Kidney (tissue), 13 donors: ENCODE measurements at regions not wholly inside any gene's neighbourhood (a gene's known extent, or its start where the extent isn't known, plus 50 kb on each side); places are given as distances from the start of the nearest gene placed in this dataset.

Source experiments
- DNase-seq, 5 donors: peaks; one replicate each; pipeline ENCODE4 v3.0.0-alpha.2; 2013 to 2020
- FAIRE-seq: peaks from 2 replicates; lab custom pipeline; 2012; peaks lifted over from hg19 to GRCh38; lab: Jason Lieb, UNC
- H3K27ac ChIP-seq, 2 donors: one replicate each; pipeline ENCODE4 v1.7.0; 2013; ENCODE audit warnings: low read depth in 2 of 2, low read length in 2 of 2, inconsistent platforms in 1 of 2
- H3K27me3 ChIP-seq: one replicate; pipeline ENCODE4 v1.7.1; 2013; ENCODE audit warnings: low read length, inconsistent platforms; ENCODE audit not compliant: control insufficient read depth, insufficient read depth
- H3K36me3 ChIP-seq, 3 donors: one replicate each; pipeline versions ENCODE4 v1.7.0 to v1.7.1; 2013; ENCODE audit warnings: low read length in 3 of 3, control low read depth in 1 of 3, inconsistent platforms in 1 of 3; ENCODE audit not compliant: insufficient read depth in 3 of 3, control insufficient read depth in 2 of 3
- H3K4me1 ChIP-seq, 3 donors: one replicate each; pipeline versions ENCODE4 v1.7.0 to v1.7.1; 2013; ENCODE audit warnings: low read length in 3 of 3, inconsistent platforms in 1 of 3, low read depth in 1 of 3; ENCODE audit not compliant: control insufficient read depth in 2 of 3, insufficient read depth in 2 of 3
- H3K4me3 ChIP-seq, 3 donors: one replicate each; pipeline versions ENCODE4 v1.7.0 to v1.8.1; 2013; ENCODE audit warnings: low read length in 3 of 3, control low read depth in 1 of 3, inconsistent platforms in 1 of 3
- H3K9ac ChIP-seq, 3 donors: one replicate each; pipeline versions ENCODE4 v1.7.0 to v1.7.1; 2013; ENCODE audit warnings: low read length in 3 of 3, control low read depth in 1 of 3, inconsistent platforms in 1 of 3
- H3K9me3 ChIP-seq, 3 donors: one replicate each; pipeline versions ENCODE4 v1.7.0 to v1.7.1; 2013; ENCODE audit warnings: low read length in 3 of 3, control low read depth in 1 of 3, inconsistent platforms in 1 of 3; ENCODE audit not compliant: control insufficient read depth in 2 of 3, insufficient read depth in 1 of 3
- CTCF ChIP-seq: IDR thresholded peaks from 3 replicates; pipeline ENCODE4 v1.5.1; 2012; ENCODE audit warnings: mild to moderate bottlenecking, moderate library complexity, borderline replicate concordance; ENCODE audit not compliant: insufficient read depth; ENCODE audit errors: extremely low read depth
- intact Hi-C: fragments of 100-400 bp; cut with DNase I; formaldehyde crosslinking; loops from one replicate; pipeline ENCODE4 v1.11.1; 2022
- donor health status: control.
- donor health status: control.
- donor health status: control.
- donor health status: control.
- donor health status: control.
- donor health status: DM: yes; HTN: yes; CAD: no.
- donor health status: Normal renal cell carcinoma (clear cell type).

DNA sequence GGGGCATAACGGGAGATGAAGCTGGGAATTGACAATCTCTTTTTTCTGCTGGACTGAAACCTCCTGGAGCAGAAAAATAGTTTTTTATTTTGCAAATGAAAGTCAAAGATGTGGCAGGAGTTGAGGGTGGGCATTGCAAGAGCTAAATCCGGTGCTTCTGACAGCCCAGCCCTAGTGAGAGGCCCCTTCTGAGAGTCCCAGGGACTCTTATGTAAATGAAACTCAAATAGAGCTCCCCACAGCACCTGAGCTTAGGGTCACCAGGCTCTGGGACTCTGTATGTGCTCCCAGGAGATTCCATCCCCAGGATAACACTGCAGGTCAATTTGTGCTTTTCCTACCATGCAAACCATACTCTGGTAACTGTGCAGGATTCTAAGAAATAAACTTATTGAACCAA lies 192.8 kb downstream of the ANKRD30B start:
- FAIRE-seq (no peak), DNase-seq (no peak)
- Histone ChIP-seq H3K27me3 (no peaks in the 10 kb centered on the region), H3K4me3 (no peak overlapping the region), H3K27ac (no peak overlapping the region), H3K36me3 (no peaks in the 10 kb centered on the region), H3K9me3 (no peaks in the 10 kb centered on the region), H3K9ac (no peak overlapping the region), H3K4me1 (no peaks in the 10 kb centered on the region)
- no peak for TF ChIP-seq CTCF
- intact Hi-C loops, result no loop called here

GRCh38 chr18:14941256-14941655 lies 193.3 kb downstream of the ANKRD30B start:
- no peak overlapping the region for H3K9ac ChIP-seq
- intact Hi-C loops, result no loop called here
- no peak overlapping the region for H3K4me3 ChIP-seq
- TF ChIP-seq CTCF, result no peak
- no peaks in the 10 kb centered on the region for H3K27me3 ChIP-seq
- no peaks in the 10 kb centered on the region for H3K9me3 ChIP-seq
- H3K4me1 ChIP-seq, result no peaks in the 10 kb centered on the region
- FAIRE-seq (no peak), DNase-seq (peak in 1 of 5 donors; percentile 29)
- no peaks in the 10 kb centered on the region for H3K36me3 ChIP-seq
- no peak overlapping the region for H3K27ac ChIP-seq

DNA sequence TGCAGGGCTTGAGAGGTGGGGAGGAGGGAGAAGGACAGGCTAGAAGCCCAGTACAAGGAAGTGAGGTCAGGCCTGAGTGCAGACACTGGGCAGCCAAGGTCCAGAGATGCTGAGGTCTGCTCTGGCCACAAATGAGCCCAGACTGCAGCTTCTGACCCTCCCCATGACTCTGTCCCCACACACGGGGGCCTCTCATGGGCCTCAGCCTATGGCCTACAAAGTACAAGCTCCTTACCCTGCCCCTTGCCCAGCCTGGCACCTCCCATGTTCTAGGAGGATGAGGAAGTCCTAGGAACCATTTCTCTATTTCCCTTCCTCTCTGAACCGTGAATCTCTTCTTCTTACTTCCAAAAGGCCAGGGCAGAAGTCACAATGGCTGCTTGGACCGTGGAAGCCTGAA lies 193.8 kb downstream of the ANKRD30B start:
- Histone ChIP-seq H3K27me3 (no peaks in the 10 kb centered on the region), H3K27ac (no peak overlapping the region), H3K4me1 (no peaks in the 10 kb centered on the region), H3K4me3 (no peak overlapping the region), H3K36me3 (no peaks in the 10 kb centered on the region), H3K9me3 (no peaks in the 10 kb centered on the region), H3K9ac (no peak overlapping the region)
- TF ChIP-seq CTCF, result no peak
- intact Hi-C loops, result no loop called here
- DNase-seq, result peak in 1 of 5 donors; percentile 47
- FAIRE-seq, result no peak

- no peak for FAIRE-seq
- H3K9ac ChIP-seq, result no peak overlapping the region
- H3K36me3 ChIP-seq, result no peaks in the 10 kb centered on the region
- H3K9me3 ChIP-seq, result no peaks in the 10 kb centered on the region
- intact Hi-C loops, result no loop called here
- no peak for TF ChIP-seq CTCF
- no peaks in the 10 kb centered on the region for H3K27me3 ChIP-seq
- H3K4me3 ChIP-seq, result no peak overlapping the region
- H3K4me1 ChIP-seq, result no peaks in the 10 kb centered on the region
- DNase-seq, result peak in 1 of 5 donors; percentile 15
- H3K27ac ChIP-seq, result no peak overlapping the region
Measured at GRCh38 chr18:14942275-14942674, 194.3 kb downstream of the ANKRD30B start.
